SK-N-SH treated with all-trans-retinoic acid at 6 μM for 48 hours (cell line): ENCODE measurements at regions not wholly inside any gene's neighbourhood (a gene's known extent, or its start where the extent isn't known, plus 50 kb on each side); places are given as distances from the start of the nearest gene placed in this dataset.

ENCODE experiments used
- ATAC-seq: fragments of 200-7000 bp; cut with Tn5 transposase; 3 replicates; pipeline ENCODE4 v1.9.1; 2020; ENCODE audit warnings: mild to moderate bottlenecking, moderate library complexity
- ARNTL ChIP-seq: fragments of 450-650 bp; formaldehyde crosslinking; IDR thresholded peaks from 2 replicates; pipeline ENCODE4 v1.5.0; 2020; ENCODE audit warnings: low read depth, mild to moderate bottlenecking, moderate library complexity, borderline replicate concordance
- BACH2 ChIP-seq: fragments of 250-450 bp; sonication (Bioruptor Pico); IDR thresholded peaks from 2 replicates; pipeline ENCODE4 v1.9.0; 2021; ENCODE audit warnings: mild to moderate bottlenecking, borderline replicate concordance
- CREB5 ChIP-seq: fragments of 250-450 bp; sonication (Bioruptor Pico); IDR thresholded peaks from 2 replicates; pipeline ENCODE4 v1.5.1; 2020; ENCODE audit warnings: low read depth, mild to moderate bottlenecking, moderate library complexity
- CSRNP3 ChIP-seq: fragments of 250-450 bp; sonication (Bioruptor Pico); IDR thresholded peaks from 2 replicates; pipeline ENCODE4 v1.5.1; 2021; ENCODE audit warnings: mild to moderate bottlenecking, moderate library complexity
- ESRRG ChIP-seq: fragments of 250-450 bp; sonication (Bioruptor Pico); IDR thresholded peaks from 2 replicates; pipeline ENCODE4 v1.6.1; 2021; ENCODE audit warnings: mild to moderate bottlenecking
- GLIS3 ChIP-seq: fragments of 250-450 bp; sonication (Bioruptor Pico); IDR thresholded peaks from 2 replicates; pipeline ENCODE4 v1.5.0; 2020; ENCODE audit warnings: mild to moderate bottlenecking, moderate library complexity
- ISL1 ChIP-seq: fragments of 250-450 bp; sonication (Bioruptor Pico); IDR thresholded peaks from 2 replicates; pipeline ENCODE4 v2.1.2; 2022; ENCODE audit warnings: mild to moderate bottlenecking, moderate library complexity
- OSR1 ChIP-seq: fragments of 250-450 bp; sonication (Bioruptor Pico); IDR thresholded peaks from 2 replicates; pipeline ENCODE4 v1.8.0; 2022; ENCODE audit warnings: moderate library complexity, mild to moderate bottlenecking, inconsistent platforms
- PATZ1 ChIP-seq: fragments of 250-450 bp; sonication (Bioruptor Pico); IDR thresholded peaks from 2 replicates; pipeline ENCODE4 v1.8.0; 2020; ENCODE audit warnings: mild to moderate bottlenecking, moderate library complexity, borderline replicate concordance
- POU6F1 ChIP-seq: fragments of 250-450 bp; sonication (Bioruptor Pico); IDR thresholded peaks from 2 replicates; pipeline ENCODE4 v1.8.0; 2021; ENCODE audit warnings: low read depth, mild to moderate bottlenecking, moderate library complexity, borderline replicate concordance
- PPARA ChIP-seq: fragments of 250-450 bp; sonication (Bioruptor Pico); IDR thresholded peaks from 2 replicates; pipeline ENCODE4 v1.5.0; 2020; ENCODE audit warnings: mild to moderate bottlenecking, borderline replicate concordance
- RARB ChIP-seq: fragments of 250-450 bp; sonication (Bioruptor Pico); IDR thresholded peaks from 2 replicates; pipeline ENCODE4 v1.8.0; 2021; ENCODE audit warnings: mild to moderate bottlenecking, moderate library complexity
- SNAI2 ChIP-seq: fragments of 250-450 bp; sonication (Bioruptor Pico); IDR thresholded peaks from 2 replicates; pipeline ENCODE4 v1.5.0; 2020; ENCODE audit warnings: mild to moderate bottlenecking, moderate library complexity
- TCF4 ChIP-seq: fragments of 250-450 bp; sonication (Bioruptor Pico); IDR thresholded peaks from 2 replicates; pipeline ENCODE4 v1.8.0; 2021; ENCODE audit warnings: mild to moderate bottlenecking, moderate library complexity, borderline replicate concordance
- TOX ChIP-seq: fragments of 250-450 bp; sonication (Bioruptor Pico); IDR thresholded peaks from 2 replicates; pipeline ENCODE4 v1.8.0; 2021; ENCODE audit warnings: mild to moderate bottlenecking, moderate library complexity, borderline replicate concordance
- TSHZ2 ChIP-seq: fragments of 250-450 bp; sonication (Bioruptor Pico); IDR thresholded peaks from 2 replicates; pipeline ENCODE4 v1.5.0; 2020; ENCODE audit warnings: mild to moderate bottlenecking, moderate library complexity
- ZC3H10 ChIP-seq: fragments of 250-450 bp; sonication (Bioruptor Pico); IDR thresholded peaks from 2 replicates; pipeline ENCODE4 v1.5.1; 2021; ENCODE audit warnings: mild to moderate bottlenecking, moderate library complexity
- ZFP3 ChIP-seq: fragments of 250-450 bp; sonication (Bioruptor Pico); IDR thresholded peaks from 2 replicates; pipeline ENCODE4 v1.5.0; 2020; ENCODE audit warnings: mild to moderate bottlenecking, moderate library complexity
- ZFP30 ChIP-seq: fragments of 450-650 bp; formaldehyde crosslinking; IDR thresholded peaks from 2 replicates; pipeline ENCODE4 v1.5.0; 2022; ENCODE audit warnings: mild to moderate bottlenecking, moderate library complexity
- ZNF565 ChIP-seq: fragments of 450-650 bp; formaldehyde crosslinking; conservative IDR thresholded peaks from 2 replicates; pipeline ENCODE4 v1.5.0; 2020; ENCODE audit warnings: low read depth, mild to moderate bottlenecking, moderate library complexity
- ZNF70 ChIP-seq: fragments of 450-650 bp; formaldehyde crosslinking; IDR thresholded peaks from 2 replicates; pipeline ENCODE4 v1.5.0; 2020; ENCODE audit warnings: mild to moderate bottlenecking, moderate library complexity
- ZNF8 ChIP-seq: fragments of 450-650 bp; formaldehyde crosslinking; IDR thresholded peaks from 2 replicates; pipeline ENCODE4 v1.5.0; 2020; ENCODE audit warnings: mild to moderate bottlenecking, moderate library complexity

- TF ChIP-seq OSR1 (CRISPR knock-in tag): no peak
- TF ChIP-seq CREB5 (CRISPR knock-in tag): no peak
- TF ChIP-seq ZFP30: no peak
- TF ChIP-seq ZNF565: no peak
- no peak for TF ChIP-seq TOX (CRISPR knock-in tag)
- TF ChIP-seq GLIS3: no peak
- no peak for TF ChIP-seq CSRNP3
- no peak for TF ChIP-seq RARB
- ATAC-seq: no peak
Observed at GRCh38 chr17:79529661-79530081, 81.2 kb downstream of the RBFOX3 start.

GRCh38 chr17:79528592-79529125 lies 82.2 kb downstream of the RBFOX3 start:
- TF ChIP-seq ESRRG (CRISPR knock-in tag) (no peak), ZNF8 (no peak), TSHZ2 (CRISPR knock-in tag) (no peak), ZNF565 (no peak), TOX (CRISPR knock-in tag) (no peak), ARNTL (CRISPR knock-in tag) (no peak), ZC3H10 (no peak), ZFP3 (CRISPR knock-in tag) (no peak), ISL1 (CRISPR knock-in tag) (no peak), SNAI2 (CRISPR knock-in tag) (no peak), OSR1 (CRISPR knock-in tag) (no peak), PATZ1 (CRISPR knock-in tag) (no peak), ZNF70 (no peak), TCF4 (CRISPR knock-in tag) (no peak)

GRCh38 chr17:79527306-79527705 lies 83.5 kb downstream of the RBFOX3 start:
- no peak for ATAC-seq
- TF ChIP-seq ESRRG (CRISPR knock-in tag) (no peak), TCF4 (CRISPR knock-in tag) (no peak), TSHZ2 (CRISPR knock-in tag) (no peak), ZFP30 (no peak), ARNTL (CRISPR knock-in tag) (no peak), OSR1 (CRISPR knock-in tag) (no peak), GLIS3 (no peak), POU6F1 (CRISPR knock-in tag) (no peak), CSRNP3 (no peak), TOX (CRISPR knock-in tag) (no peak), ZNF565 (no peak), SNAI2 (CRISPR knock-in tag) (no peak), ZNF8 (no peak), BACH2 (no peak), PPARA (CRISPR knock-in tag) (no peak), ISL1 (CRISPR knock-in tag) (no peak), ZNF70 (no peak)

More at GRCh38 chr17:79528592-79529125, 82.2 kb downstream of the RBFOX3 start:
- no peak for ATAC-seq
